ENCODE measurements at regions not wholly inside any gene's neighbourhood (a gene's known extent, or its start where the extent isn't known, plus 50 kb on each side); places are given as distances from the start of the nearest gene placed in this dataset.

GRCh38 chr5:158369241-158369640 is 510.3 kb upstream of the CLINT1 start:
- intact Hi-C loops (cut with micrococcal nuclease; ENCODE audit: unreplicated experiment) (no loop called here), in situ Hi-C loops (cut with MboI) (no loop called here)
- no peak for FAIRE-seq
- Histone ChIP-seq H2AFZ (ENCODE audit: control insufficient read depth, low read depth, low read length) (no peak overlapping the region), H3K9me3 (replicated peaks; ENCODE audit: control insufficient read depth, insufficient read depth, low read length) (no peaks in the 10 kb centered on the region; the same call in 2 of the 3 replicates), H3K36me3 (ENCODE audit: control insufficient read depth in 2 of 2, insufficient read depth in 2 of 2, low read length in 1 of 2) (no peaks in the 10 kb centered on the region), H3K4me1 (ENCODE audit: control insufficient read depth, insufficient read depth, low read length) (no peaks in the 10 kb centered on the region), H3K4me3 (no peak overlapping the region), H3K9ac (ENCODE audit: control insufficient read depth, insufficient read depth, low read length) (no peak overlapping the region), H4K20me1 (ENCODE audit: control insufficient read depth, insufficient read depth) (no peaks in the 10 kb centered on the region), H3K27ac (ENCODE audit: control insufficient read depth, insufficient read depth) (no peak overlapping the region), H3K79me2 (ENCODE audit: control insufficient read depth, insufficient read depth, low read length) (no peaks in the 10 kb centered on the region), H3K27me3 (replicated peaks in 1 of 2; ENCODE audit: control insufficient read depth in 2 of 2, insufficient read depth in 2 of 2, low read length in 1 of 2) (no peaks in the 10 kb centered on the region), H3K4me2 (ENCODE audit: control insufficient read depth, insufficient read depth) (no peak overlapping the region)
- TF ChIP-seq CEBPZ (IDR thresholded peaks at IDR 0.05; ENCODE audit: low read depth, low read length), result no peak
- TF ChIP-seq MTA3 (IDR thresholded peaks at IDR 0.05; ENCODE audit: borderline replicate concordance, low read length), result no peak
- no peak for TF ChIP-seq MLLT1 (IDR thresholded peaks at IDR 0.05)
- TF ChIP-seq POLR2AphosphoS5 (IDR thresholded peaks at IDR 0.05; ENCODE audit: low read length), result no peak
- no peak for TF ChIP-seq SPI1 (IDR thresholded peaks at IDR 0.05; ENCODE audit: borderline replicate concordance, insufficient read depth, low read depth, low read length)
- no peak for TF ChIP-seq NR2C1 (IDR thresholded peaks at IDR 0.05)
- no peak for TF ChIP-seq TAF1 (IDR thresholded peaks at IDR 0.05; ENCODE audit: borderline replicate concordance, low read depth, low read length)
- no peak for TF ChIP-seq BRCA1 (IDR thresholded peaks at IDR 0.05; ENCODE audit: low read depth, low read length)
- TF ChIP-seq CREB1 (IDR thresholded peaks at IDR 0.05; ENCODE audit: low read depth), result no peak
- no peak for TF ChIP-seq ZNF24 (IDR thresholded peaks at IDR 0.05)
- TF ChIP-seq, protein P1, sequence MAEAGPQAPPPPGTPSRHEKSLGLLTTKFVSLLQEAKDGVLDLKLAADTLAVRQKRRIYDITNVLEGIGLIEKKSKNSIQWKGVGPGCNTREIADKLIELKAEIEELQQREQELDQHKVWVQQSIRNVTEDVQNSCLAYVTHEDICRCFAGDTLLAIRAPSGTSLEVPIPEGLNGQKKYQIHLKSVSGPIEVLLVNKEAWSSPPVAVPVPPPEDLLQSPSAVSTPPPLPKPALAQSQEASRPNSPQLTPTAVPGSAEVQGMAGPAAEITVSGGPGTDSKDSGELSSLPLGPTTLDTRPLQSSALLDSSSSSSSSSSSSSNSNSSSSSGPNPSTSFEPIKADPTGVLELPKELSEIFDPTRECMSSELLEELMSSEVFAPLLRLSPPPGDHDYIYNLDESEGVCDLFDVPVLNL (IDR thresholded peaks at IDR 0.05; ENCODE audit: low read depth, low read length), result no peak
- no peak for TF ChIP-seq WRNIP1 (IDR thresholded peaks at IDR 0.05; ENCODE audit: borderline replicate concordance, low read depth, low read length)
- no peak for TF ChIP-seq FOXM1 (IDR thresholded peaks at IDR 0.05; ENCODE audit: low read depth, low read length)
- no peak for TF ChIP-seq BCL11A (IDR thresholded peaks at IDR 0.05; ENCODE audit: low read depth, low read length)
- TF ChIP-seq NR2F1 (conservative IDR thresholded peaks at IDR 0.05), result no peak
- ChIA-PET POLR2A (no interaction called here), SMC1A (ENCODE audit: uncharacterized antibody, unreplicated experiment) (interaction anchor here (1.0 to 1.6 kb wide), 3 partner anchors 20 to 58 kb away, joined by 3 to 7 read pairs (median 3); no protein-coding TSS in a partner anchor), CTCF (no interaction called here), RAD21 (ENCODE audit: unreplicated experiment) (no interaction called here)
- 54% methylated on average over 4 of the region's 4 CpGs for WGBS (ENCODE audit: insufficient coverage, insufficient replicate concordance, low lambda C conversion rate, missing lambda C conversion rate)
- no peak for DNase-seq (ENCODE audit: low read depth, low spot score)
- BruUV-seq (replicated peaks), result no TSS peak
- ATAC-seq, result no peak
